ENCODE measurements at regions not wholly inside any gene's neighbourhood (a gene's known extent, or its start where the extent isn't known, plus 50 kb on each side); places are given as distances from the start of the nearest gene placed in this dataset.

GRCh38 chr13:91242652-91243051 lies 104.8 kb upstream of the MIR17HG start:
- no peak for TF ChIP-seq CTCF (IDR thresholded peaks at IDR 0.05; ENCODE audit: poor library complexity)
- TF ChIP-seq EZH2phosphoT487 (IDR thresholded peaks at IDR 0.05; ENCODE audit: low read depth, severe bottlenecking, unreplicated experiment): no peak
- no peak for TF ChIP-seq EZH2 (IDR thresholded peaks at IDR 0.05; ENCODE audit: borderline replicate concordance)
